HepG2 (cell line): ENCODE measurements at regions not wholly inside any gene's neighbourhood (a gene's known extent, or its start where the extent isn't known, plus 50 kb on each side); places are given as distances from the start of the nearest gene placed in this dataset.

Experiments
- ATAC-seq: fragments of 200-7000 bp; cut with Tn5 transposase; 3 replicates; pipeline ENCODE4 v1.9.1; 2020; ENCODE audit warnings: mild to moderate bottlenecking, moderate library complexity
- BruUV-seq: library from RNA; stranded (reverse); fragments of 400-500 nt; replicated peaks from 2 replicates; lab custom pipeline; 2021; lab: Mats Ljungman, UMichigan
- CTCF ChIA-PET: fragments of 300-600 bp; formaldehyde crosslinking; extraction: SDS; loops from one replicate; lab custom pipeline; 2021; ENCODE audit warnings: low total read pairs, inconsistent platforms, low intra/inter-chr PET ratio; lab: Yijun Ruan, JAX
- POLR2A ChIA-PET: fragments of 350-600 bp; sonication (Branson Sonifier 250); formaldehyde crosslinking; loops from one replicate; lab custom pipeline; 2020; ENCODE audit warnings: antibody characterized with exemption, inconsistent platforms; lab: Yijun Ruan, JAX
- DNase-seq: peaks from one replicate; pipeline ENCODE4 v3.0.0-alpha.2; 2015; ENCODE audit warnings: low spot score
- FAIRE-seq: peaks from 3 replicates; lab custom pipeline; 2011; peaks lifted over from hg19 to GRCh38; lab: Jason Lieb, UNC
- H2AFZ ChIP-seq: one replicate; pipeline ENCODE4 v1.6.1; 2011; ENCODE audit warnings: low read length, inconsistent platforms
- H3K27ac ChIP-seq: fragments of 300-600 bp; 3 replicates; pipeline ENCODE4 v1.8.0; 2011; ENCODE audit warnings: mixed run types, mild to moderate bottlenecking, mixed read lengths, low read length, inconsistent platforms; ENCODE audit not compliant: insufficient read depth; ENCODE audit errors: extremely low read length
- H3K27me3 ChIP-seq, 2 experiments: fragments of 200-600 bp in 1 of 2; 2 replicates in 1 of 2; 3 replicates in 1 of 2; pipeline versions ENCODE4 v1.6.0 to v1.8.0; 2011; ENCODE audit warnings: low read length in 2 of 2, mild to moderate bottlenecking in 2 of 2, moderate library complexity in 2 of 2, inconsistent platforms in 1 of 2; ENCODE audit not compliant: insufficient read depth in 2 of 2, control insufficient read depth in 1 of 2
- H3K36me3 ChIP-seq, 2 experiments: fragments of 200-600 bp in 1 of 2; replicated peaks in 1 of 2; 2 replicates in 1 of 2; 3 replicates in 1 of 2; pipeline versions ENCODE4 v1.5.1 to v1.8.0; 2011; ENCODE audit warnings: low read length in 2 of 2, inconsistent platforms in 1 of 2; ENCODE audit not compliant: insufficient read depth in 2 of 2, control insufficient read depth in 1 of 2
- H3K4me1 ChIP-seq: 2 replicates; pipeline ENCODE4 v1.5.1; 2012; ENCODE audit warnings: low read length, inconsistent platforms; ENCODE audit not compliant: insufficient read depth
- H3K4me2 ChIP-seq: 2 replicates; pipeline ENCODE4 v1.6.0; 2011; ENCODE audit warnings: low read depth, low read length, inconsistent platforms
- H3K4me3 ChIP-seq, 3 experiments: fragments of 200-600 bp in 1 of 3; sonication (generic), shearing (Covaris generic) in 1 of 3; replicated peaks in 1 of 3; 2 replicates each; pipeline ENCODE4 v1.5.1; 2011 to 2016; ENCODE audit warnings: low read length in 3 of 3, inconsistent platforms in 2 of 3, low read depth in 2 of 3, mild to moderate bottlenecking in 2 of 3, control low read depth in 1 of 3, mixed read lengths in 1 of 3; ENCODE audit not compliant: insufficient read depth in 1 of 3
- H3K79me2 ChIP-seq: one replicate; pipeline ENCODE4 v1.6.1; 2011; ENCODE audit warnings: low read length, inconsistent platforms; ENCODE audit not compliant: insufficient read depth
- H3K9ac ChIP-seq: 2 replicates; pipeline ENCODE4 v1.6.0; 2011; ENCODE audit warnings: mild to moderate bottlenecking, low read depth, low read length, inconsistent platforms; ENCODE audit not compliant: insufficient read depth
- H3K9me3 ChIP-seq: 2 replicates; pipeline ENCODE4 v1.5.1; 2012; ENCODE audit warnings: mild to moderate bottlenecking, low read length
- H4K20me1 ChIP-seq: 2 replicates; pipeline ENCODE4 v1.6.0; 2011; ENCODE audit warnings: inconsistent platforms, mild to moderate bottlenecking, low read length, moderate library complexity; ENCODE audit not compliant: insufficient read depth
- HMGXB4 ChIP-seq, 2 experiments: sonication (generic) in 1 of 2; formaldehyde crosslinking in 1 of 2; IDR thresholded peaks; 2 replicates each; pipeline versions ENCODE4 v1.4.0 to v1.6.1; 2018 to 2020; ENCODE audit warnings: missing genetic modification reagents in 2 of 2, borderline replicate concordance in 1 of 2, low read depth in 1 of 2, mild to moderate bottlenecking in 1 of 2, missing biosample characterization in 1 of 2
- KMT2A ChIP-seq: sonication (generic); formaldehyde crosslinking; IDR thresholded peaks from 2 replicates; pipeline ENCODE4 v1.4.0; 2020; ENCODE audit warnings: missing genetic modification reagents
- MXD4 ChIP-seq: IDR thresholded peaks from 2 replicates; pipeline ENCODE4 v1.6.1; 2016; ENCODE audit warnings: mild to moderate bottlenecking, missing biosample characterization, missing genetic modification reagents
- NFE2L2 ChIP-seq: fragments of 150-350 bp; IDR thresholded peaks from 2 replicates; pipeline ENCODE4 v1.6.1; 2014; ENCODE audit warnings: low read length
- NR2F1 ChIP-seq, 2 experiments: fragments of 450-650 bp in 1 of 2; formaldehyde crosslinking in 1 of 2; IDR thresholded peaks; 2 replicates each; pipeline versions ENCODE4 v1.5.0 to v1.6.1; 2016 to 2020; ENCODE audit warnings: mild to moderate bottlenecking in 1 of 2, missing compliant biosample characterization in 1 of 2, missing genetic modification reagents in 1 of 2, moderate library complexity in 1 of 2
- PAX8 ChIP-seq: sonication (generic); formaldehyde crosslinking; IDR thresholded peaks from 2 replicates; pipeline ENCODE4 v1.8.0; 2022; ENCODE audit warnings: mild to moderate bottlenecking, missing genetic modification reagents, borderline replicate concordance
- RCOR2 ChIP-seq: IDR thresholded peaks from 2 replicates; pipeline ENCODE4 v1.6.1; 2016; ENCODE audit warnings: missing biosample characterization, missing genetic modification reagents
- RORA ChIP-seq: sonication (generic); formaldehyde crosslinking; IDR thresholded peaks from 2 replicates; pipeline ENCODE4 v1.5.0; 2020; ENCODE audit warnings: mild to moderate bottlenecking, missing genetic modification reagents, moderate library complexity
- ZNF609 ChIP-seq: sonication (generic); formaldehyde crosslinking; IDR thresholded peaks from 2 replicates; pipeline ENCODE4 v1.4.0; 2020; ENCODE audit warnings: mild to moderate bottlenecking, missing genetic modification reagents, borderline replicate concordance
- ZNF629 ChIP-seq: sonication (generic); formaldehyde crosslinking; conservative IDR thresholded peaks from 2 replicates; pipeline ENCODE4 v1.5.0; 2020; ENCODE audit warnings: missing genetic modification reagents
- WGBS: methylation state at CpG from one replicate; pipeline ENCODE4 v1.1.6; 2017; ENCODE audit warnings: low lambda C conversion rate; 5-methylcytosine and 5-hydroxymethylcytosine counted together
- in situ Hi-C: cut with HindIII; loops from 2 replicates; pipeline ENCODE4 v1.10.0; 2017; ENCODE audit warnings: low pct_unique_long_range_greater_than_20kb; ENCODE audit not compliant: extremely low pct_ligation_motif_present
- intact Hi-C: fragments of 100-400 bp; cut with micrococcal nuclease; formaldehyde crosslinking; loops from one replicate; pipeline ENCODE4 v1.10.0; 2022; ENCODE audit not compliant: unreplicated experiment

- TF ChIP-seq NFE2L2, result no peak
- no peak for TF ChIP-seq RCOR2 (CRISPR knock-in tag)
- no peak for TF ChIP-seq ZNF609 (CRISPR knock-in tag)
Measured at GRCh38 chr13:22288496-22288895, 617.6 kb downstream of the FGF9 start (continued).

GRCh38 chr13:22289711-22290110 is 618.8 kb downstream of the FGF9 start:
- BruUV-seq, result no TSS peak
- no peaks in the 10 kb centered on the region for H3K9me3 ChIP-seq
- 5% methylated on average over 2 of the region's 2 CpGs for WGBS
- DNase-seq, result no peak
- ChIA-PET CTCF (no interaction called here), POLR2A (no interaction called here)
- H3K4me1 ChIP-seq, result no peaks in the 10 kb centered on the region
- H3K4me2 ChIP-seq, result no peak overlapping the region
- H3K79me2 ChIP-seq, result no peaks in the 10 kb centered on the region
- no peak for ATAC-seq
- intact Hi-C loops (no loop called here), in situ Hi-C loops (loop anchor here (25.0 kb wide), 1 partner anchor 652 kb away; no protein-coding TSS in a partner anchor)
- no peaks in the 10 kb centered on the region for H3K27me3 ChIP-seq
- H3K36me3 ChIP-seq, result no peaks in the 10 kb centered on the region
- no peak overlapping the region for H3K27ac ChIP-seq
- H3K4me3 ChIP-seq, result no peak overlapping the region
- no peak overlapping the region for H3K9ac ChIP-seq
- FAIRE-seq, result no peak
- TF ChIP-seq RORA (CRISPR knock-in tag) (no peak), ZNF629 (CRISPR knock-in tag) (no peak), NR2F1 (CRISPR knock-in tag; IDR thresholded peaks at IDR 0.05) (no peak), MXD4 (CRISPR knock-in tag) (no peak), HMGXB4 (CRISPR knock-in tag; IDR thresholded peaks at IDR 0.05; ENCODE audit: borderline replicate concordance in 1 of 2, low read depth in 1 of 2) (no peak), PAX8 (no peak), KMT2A (no peak)
- no peaks in the 10 kb centered on the region for H4K20me1 ChIP-seq
- no peak overlapping the region for H2AFZ ChIP-seq
